IMR-90 (cell line): ENCODE measurements at regions not wholly inside any gene's neighbourhood (a gene's known extent, or its start where the extent isn't known, plus 50 kb on each side); places are given as distances from the start of the nearest gene placed in this dataset.

Experiments used
- ATAC-seq: fragments of 200-7000 bp; cut with Tn5 transposase; 2 replicates; pipeline ENCODE4 v1.9.1; 2020; ENCODE audit warnings: low read depth, mild to moderate bottlenecking, moderate library complexity
- BruUV-seq: library from RNA; stranded (reverse); fragments of 400-500 nt; replicated peaks from 2 replicates; lab custom pipeline; 2021; lab: Mats Ljungman, UMichigan
- CTCF ChIA-PET: fragments of 300-600 bp; formaldehyde crosslinking; extraction: SDS; loops from one replicate; lab custom pipeline; 2021; ENCODE audit warnings: antibody characterized with exemption; lab: Yijun Ruan, JAX
- POLR2A ChIA-PET: fragments of 300-600 bp; sonication (Branson Sonifier 250); formaldehyde crosslinking; loops from one replicate; lab custom pipeline; 2022; ENCODE audit warnings: antibody characterized with exemption; ENCODE audit not compliant: unreplicated experiment; lab: Charles Lee
- DNase-seq: peaks from one replicate; pipeline ENCODE4 v3.0.0; 2013
- H2AFZ ChIP-seq: replicated peaks from 2 replicates; pipeline ENCODE3; 2013; ENCODE audit warnings: low read length, mild to moderate bottlenecking; ENCODE audit not compliant: poor library complexity
- H2AK5ac ChIP-seq: 2 replicates; pipeline ENCODE4 v1.6.1; 2013; ENCODE audit warnings: low read depth, low read length, inconsistent platforms
- H2AK9ac ChIP-seq: replicated peaks from 2 replicates; pipeline ENCODE3; 2013; ENCODE audit warnings: mild to moderate bottlenecking, low read depth, low read length, moderate library complexity; ENCODE audit not compliant: poor library complexity
- H2BK120ac ChIP-seq: 2 replicates; pipeline ENCODE4 v1.6.1; 2013; ENCODE audit warnings: low read depth, low read length, inconsistent platforms
- H2BK15ac ChIP-seq: 3 replicates; pipeline ENCODE4 v1.6.1; 2013; ENCODE audit warnings: low read depth, low read length, inconsistent platforms
- H2BK20ac ChIP-seq: 2 replicates; pipeline ENCODE4 v1.6.1; 2013; ENCODE audit warnings: low read depth, mild to moderate bottlenecking, inconsistent platforms, low read length, moderate library complexity
- H2BK5ac ChIP-seq: 2 replicates; pipeline ENCODE4 v1.6.1; 2013; ENCODE audit warnings: mild to moderate bottlenecking, low read depth, low read length, inconsistent platforms; ENCODE audit not compliant: poor library complexity, severe bottlenecking
- H3K14ac ChIP-seq: replicated peaks from 2 replicates; pipeline ENCODE4 v1.6.1; 2013; ENCODE audit warnings: low read depth, low read length, inconsistent platforms
- H3K18ac ChIP-seq: 2 replicates; pipeline ENCODE4 v1.6.1; 2013; ENCODE audit warnings: low read depth, low read length, control low read depth
- H3K23ac ChIP-seq: 2 replicates; pipeline ENCODE4 v1.6.1; 2013; ENCODE audit warnings: low read depth, low read length, inconsistent platforms
- H3K27ac ChIP-seq: 2 replicates; pipeline ENCODE4 v1.5.1; 2013; ENCODE audit warnings: mild to moderate bottlenecking, control low read depth, low read length; ENCODE audit not compliant: insufficient read depth
- H3K27me3 ChIP-seq: 2 replicates; pipeline ENCODE4 v1.6.1; 2013; ENCODE audit warnings: low read length; ENCODE audit not compliant: control insufficient read depth, insufficient read depth
- H3K36me3 ChIP-seq: 2 replicates; pipeline ENCODE4 v1.6.1; 2013; ENCODE audit warnings: low read length, mixed read lengths; ENCODE audit not compliant: control insufficient read depth, insufficient read depth
- H3K4ac ChIP-seq: 2 replicates; pipeline ENCODE4 v1.6.1; 2013; ENCODE audit warnings: low read depth, low read length, inconsistent platforms
- H3K4me1 ChIP-seq: 2 replicates; pipeline ENCODE4 v1.6.1; 2013; ENCODE audit warnings: low read length, mixed read lengths; ENCODE audit not compliant: control insufficient read depth, insufficient read depth
- H3K4me2 ChIP-seq: 2 replicates; pipeline ENCODE4 v1.6.1; 2013; ENCODE audit warnings: low read depth, mild to moderate bottlenecking, control low read depth, low read length, moderate library complexity
- H3K4me3 ChIP-seq: 2 replicates; pipeline ENCODE4 v1.5.1; 2013; ENCODE audit warnings: low read depth, mild to moderate bottlenecking, control low read depth, low read length, moderate library complexity; ENCODE audit not compliant: insufficient read depth
- H3K56ac ChIP-seq: 2 replicates; pipeline ENCODE4 v1.6.1; 2013; ENCODE audit warnings: low read length, inconsistent platforms; ENCODE audit not compliant: insufficient read depth; ENCODE audit errors: extremely low read depth
- H3K79me1 ChIP-seq, 2 experiments: 2 replicates each; pipeline ENCODE4 v1.6.1; 2013; ENCODE audit warnings: low read length in 2 of 2, inconsistent platforms in 1 of 2, low read depth in 1 of 2
- H3K9ac ChIP-seq: 2 replicates; pipeline ENCODE4 v1.6.1; 2013; ENCODE audit warnings: low read depth, low read length, control low read depth
- H3K9me1 ChIP-seq: 2 replicates; pipeline ENCODE4 v1.6.1; 2013; ENCODE audit warnings: low read length, inconsistent platforms; ENCODE audit not compliant: insufficient read depth
- H3K9me3 ChIP-seq: 2 replicates; pipeline ENCODE4 v1.6.1; 2013; ENCODE audit warnings: low read length; ENCODE audit not compliant: control insufficient read depth, insufficient read depth
- H4K20me1 ChIP-seq: 2 replicates; pipeline ENCODE4 v1.6.1; 2013; ENCODE audit warnings: low read length, inconsistent platforms; ENCODE audit not compliant: insufficient read depth
- H4K5ac ChIP-seq: 2 replicates; pipeline ENCODE4 v1.6.1; 2013; ENCODE audit warnings: mild to moderate bottlenecking, low read depth, low read length, control low read depth
- H4K8ac ChIP-seq, 2 experiments: 2 replicates each; pipeline ENCODE4 v1.6.1; 2013; ENCODE audit warnings: low read depth in 2 of 2, low read length in 2 of 2, control low read depth in 1 of 2, inconsistent platforms in 1 of 2
- H4K91ac ChIP-seq: 2 replicates; pipeline ENCODE4 v1.6.1; 2013; ENCODE audit warnings: low read depth, low read length, inconsistent platforms; ENCODE audit not compliant: insufficient read depth
- BHLHE40 ChIP-seq: fragments of 150-350 bp; IDR thresholded peaks from 2 replicates; pipeline ENCODE4 v1.6.1; 2016; ENCODE audit warnings: mild to moderate bottlenecking, low read depth, low read length
- CEBPB ChIP-seq: IDR thresholded peaks from 2 replicates; pipeline ENCODE4 v1.6.1; 2012; ENCODE audit warnings: low read depth, low read length, improper control_type of control experiment
- CHD1 ChIP-seq: IDR thresholded peaks from 2 replicates; pipeline ENCODE4 v1.6.1; 2012; ENCODE audit warnings: low read depth, low read length, improper control_type of control experiment
- CTCF ChIP-seq: conservative IDR thresholded peaks from 2 replicates; pipeline ENCODE4 v1.5.1; 2012; ENCODE audit warnings: mild to moderate bottlenecking, low read depth, low read length, improper control_type of control experiment
- ELK1 ChIP-seq: fragments of 150-350 bp; IDR thresholded peaks from 2 replicates; pipeline ENCODE4 v1.6.1; 2016; ENCODE audit warnings: low read depth, mild to moderate bottlenecking, low read length, moderate library complexity, borderline replicate concordance
- FOS ChIP-seq: fragments of 150-350 bp; IDR thresholded peaks from 2 replicates; pipeline ENCODE4 v1.6.1; 2016; ENCODE audit warnings: low read depth, low read length
- MAFK ChIP-seq: IDR thresholded peaks from 2 replicates; pipeline ENCODE4 v1.6.1; 2012; ENCODE audit warnings: low read depth, low read length, improper control_type of control experiment
- MAZ ChIP-seq: IDR thresholded peaks from 2 replicates; pipeline ENCODE4 v1.6.1; 2012; ENCODE audit warnings: low read depth, mild to moderate bottlenecking, low read length, improper control_type of control experiment, moderate library complexity, borderline replicate concordance
- MXI1 ChIP-seq: IDR thresholded peaks from 2 replicates; pipeline ENCODE4 v1.6.1; 2012; ENCODE audit warnings: low read depth, mild to moderate bottlenecking, low read length, moderate library complexity, borderline replicate concordance
- NFE2L2 ChIP-seq: fragments of 150-350 bp; IDR thresholded peaks from 2 replicates; pipeline ENCODE4 v1.6.1; 2016; ENCODE audit warnings: low read depth, mild to moderate bottlenecking, low read length
- POLR2A ChIP-seq: IDR thresholded peaks from 2 replicates; pipeline ENCODE4 v1.6.1; 2012; ENCODE audit warnings: mild to moderate bottlenecking, low read depth, low read length
- RAD21 ChIP-seq: IDR thresholded peaks from 2 replicates; pipeline ENCODE4 v1.6.1; 2012; ENCODE audit warnings: low read length, improper control_type of control experiment
- RCOR1 ChIP-seq: IDR thresholded peaks from 2 replicates; pipeline ENCODE4 v1.6.1; 2012; ENCODE audit warnings: mild to moderate bottlenecking, low read length, improper control_type of control experiment; ENCODE audit not compliant: insufficient replicate concordance
- RFX5 ChIP-seq: IDR thresholded peaks from 2 replicates; pipeline ENCODE4 v1.8.0; 2012; ENCODE audit warnings: low read depth, mild to moderate bottlenecking, low read length, moderate library complexity
- SMC3 ChIP-seq: fragments of 150-350 bp; IDR thresholded peaks from 2 replicates; pipeline ENCODE4 v1.6.1; 2016; ENCODE audit warnings: low read depth, mild to moderate bottlenecking, antibody characterized with exemption, low read length, moderate library complexity
- USF2 ChIP-seq: fragments of 150-350 bp; IDR thresholded peaks from 2 replicates; pipeline ENCODE4 v1.6.1; 2017; ENCODE audit warnings: mild to moderate bottlenecking, antibody characterized with exemption, low read length, low read depth
- WGBS, 2 experiments: methylation state at CpG; one replicate each; pipeline versions ENCODE4 v1.1.5 to v1.1.7; 2013; ENCODE audit warnings: missing lambda C conversion rate in 2 of 2; ENCODE audit not compliant: insufficient read length in 1 of 2; ENCODE audit errors: extremely low coverage in 2 of 2; 5-methylcytosine and 5-hydroxymethylcytosine counted together
- dilution Hi-C: fragments of 300-500 bp; cut with HindIII; formaldehyde crosslinking; loops from one replicate; pipeline ENCODE4 v1.14.3; 2018; ENCODE audit warnings: low sequenced_read_pairs; ENCODE audit not compliant: unreplicated experiment
- in situ Hi-C: fragments of 300-500 bp; cut with MboI; formaldehyde crosslinking; loops from 3 replicates; pipeline ENCODE4 v1.14.3; 2019; ENCODE audit warnings: low sequenced_read_pairs, inconsistent platforms, mixed read lengths
- intact Hi-C: fragments of 100-400 bp; cut with micrococcal nuclease; formaldehyde crosslinking; loops from 2 replicates; pipeline ENCODE4 v1.10.0; 2022

GRCh38 chr7:88449410-88449809, 142.7 kb upstream of the STEAP4 start:
- ATAC-seq (no peak), DNase-seq (no peak)
- Histone ChIP-seq H3K56ac (no peak overlapping the region), H3K9me3 (peaks cover 7% of the 10 kb centered on the region), H2BK20ac (no peak overlapping the region), H4K5ac (no peak overlapping the region), H3K79me1 (no peaks in the 10 kb centered on the region), H2BK15ac (no peak overlapping the region), H3K9ac (no peak overlapping the region), H3K36me3 (no peaks in the 10 kb centered on the region), H3K4ac (no peak overlapping the region), H4K20me1 (no peaks in the 10 kb centered on the region), H3K9me1 (no peaks in the 10 kb centered on the region), H2AK9ac (no peak overlapping the region), H2AK5ac (no peak overlapping the region), H3K14ac (no peak overlapping the region), H2BK5ac (no peak overlapping the region), H2BK120ac (no peak overlapping the region), H4K91ac (no peak overlapping the region), H3K4me3 (no peak overlapping the region), H3K27ac (no peak overlapping the region), H3K18ac (no peak overlapping the region), H4K8ac (no peak overlapping the region), H3K27me3 (no peaks in the 10 kb centered on the region), H3K4me1 (no peaks in the 10 kb centered on the region), H3K4me2 (no peak overlapping the region), H2AFZ (no peak overlapping the region), H3K23ac (no peak overlapping the region)
- POLR2A ChIA-PET, result no interaction called here
- CTCF ChIA-PET, result no interaction called here
- TF ChIP-seq MAFK, result no peak
- no peak for TF ChIP-seq MXI1
- TF ChIP-seq ELK1, result no peak
- no peak for TF ChIP-seq CEBPB
- TF ChIP-seq FOS, result no peak
- TF ChIP-seq RCOR1, result no peak
- TF ChIP-seq CHD1, result no peak
- no peak for TF ChIP-seq CTCF
- TF ChIP-seq NFE2L2, result no peak
- no peak for TF ChIP-seq SMC3
- no peak for TF ChIP-seq MAZ
- TF ChIP-seq RFX5, result no peak
- TF ChIP-seq BHLHE40, result no peak
- no peak for TF ChIP-seq USF2
- no peak for TF ChIP-seq RAD21
- no peak for TF ChIP-seq POLR2A
- BruUV-seq, result no TSS peak
- in situ Hi-C loops (no loop called here), intact Hi-C loops (no loop called here), dilution Hi-C loops (no loop called here)
- WGBS, 2 experiments, result no CpG with 5 or more reads among the region's 1 CpG
